ENCODE measurements at regions not wholly inside any gene's neighbourhood (a gene's known extent, or its start where the extent isn't known, plus 50 kb on each side); places are given as distances from the start of the nearest gene placed in this dataset.

DNA sequence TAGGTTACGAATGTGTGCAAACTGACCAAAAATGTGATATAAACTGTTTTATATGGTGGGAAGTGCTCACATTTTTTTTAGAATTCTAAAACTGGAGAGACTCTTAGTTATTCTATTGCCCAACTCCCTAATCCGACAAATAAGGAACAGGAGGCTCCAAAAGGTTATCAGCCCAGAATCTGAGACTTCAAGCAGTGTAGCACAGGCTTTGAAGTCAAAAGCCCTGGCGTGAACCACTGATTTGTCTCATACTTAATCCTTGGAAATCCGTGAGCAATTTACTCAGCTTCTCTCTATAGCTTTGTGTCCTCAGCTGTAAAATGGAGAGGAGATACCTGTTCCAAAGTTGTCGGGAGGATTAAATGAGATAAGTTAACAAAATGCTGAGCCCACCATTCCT is 368.8 kb upstream of the SASH1 start:
- Histone ChIP-seq H2AFZ (ENCODE audit: low read length) (no peak overlapping the region), H3K36me3 (ENCODE audit: insufficient read depth, low read length) (no peaks in the 10 kb centered on the region), H3K27me3 (ENCODE audit: insufficient read depth, low read length) (no peaks in the 10 kb centered on the region), H3K79me2 (ENCODE audit: insufficient read depth, low read length) (no peaks in the 10 kb centered on the region), H3K9me3 (ENCODE audit: low read depth, low read length) (no peaks in the 10 kb centered on the region), H3K4me1 (ENCODE audit: insufficient read depth, low read length) (peaks cover 5% of the 10 kb centered on the region), H3K4me2 (ENCODE audit: insufficient read depth, low read length) (no peak overlapping the region), H3K4me3 (ENCODE audit: insufficient read depth, low read length) (no peak overlapping the region), H3K27ac (ENCODE audit: low read depth, low read length) (no peak overlapping the region), H4K20me1 (ENCODE audit: insufficient read depth, low read length) (no peaks in the 10 kb centered on the region)
- TF ChIP-seq, protein P1, sequence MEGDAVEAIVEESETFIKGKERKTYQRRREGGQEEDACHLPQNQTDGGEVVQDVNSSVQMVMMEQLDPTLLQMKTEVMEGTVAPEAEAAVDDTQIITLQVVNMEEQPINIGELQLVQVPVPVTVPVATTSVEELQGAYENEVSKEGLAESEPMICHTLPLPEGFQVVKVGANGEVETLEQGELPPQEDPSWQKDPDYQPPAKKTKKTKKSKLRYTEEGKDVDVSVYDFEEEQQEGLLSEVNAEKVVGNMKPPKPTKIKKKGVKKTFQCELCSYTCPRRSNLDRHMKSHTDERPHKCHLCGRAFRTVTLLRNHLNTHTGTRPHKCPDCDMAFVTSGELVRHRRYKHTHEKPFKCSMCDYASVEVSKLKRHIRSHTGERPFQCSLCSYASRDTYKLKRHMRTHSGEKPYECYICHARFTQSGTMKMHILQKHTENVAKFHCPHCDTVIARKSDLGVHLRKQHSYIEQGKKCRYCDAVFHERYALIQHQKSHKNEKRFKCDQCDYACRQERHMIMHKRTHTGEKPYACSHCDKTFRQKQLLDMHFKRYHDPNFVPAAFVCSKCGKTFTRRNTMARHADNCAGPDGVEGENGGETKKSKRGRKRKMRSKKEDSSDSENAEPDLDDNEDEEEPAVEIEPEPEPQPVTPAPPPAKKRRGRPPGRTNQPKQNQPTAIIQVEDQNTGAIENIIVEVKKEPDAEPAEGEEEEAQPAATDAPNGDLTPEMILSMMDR (IDR thresholded peaks at IDR 0.05; ENCODE audit: extremely low read depth, low read depth, low read length): no peak
- DNase-seq (ENCODE audit: insufficient read length, low spot score, missing footprints): no peak

- Histone ChIP-seq H3K27ac (ENCODE audit: low read depth, low read length) (no peak overlapping the region), H3K27me3 (ENCODE audit: insufficient read depth, low read length) (no peaks in the 10 kb centered on the region), H3K4me3 (ENCODE audit: insufficient read depth, low read length) (no peak overlapping the region), H3K79me2 (ENCODE audit: insufficient read depth, low read length) (no peaks in the 10 kb centered on the region), H3K9me3 (ENCODE audit: low read depth, low read length) (no peaks in the 10 kb centered on the region), H3K4me2 (ENCODE audit: insufficient read depth, low read length) (no peak overlapping the region), H2AFZ (ENCODE audit: low read length) (no peak overlapping the region), H3K4me1 (ENCODE audit: insufficient read depth, low read length) (peaks cover 5% of the 10 kb centered on the region), H3K36me3 (ENCODE audit: insufficient read depth, low read length) (no peaks in the 10 kb centered on the region), H4K20me1 (ENCODE audit: insufficient read depth, low read length) (no peaks in the 10 kb centered on the region)
- peak; percentile 67 for DNase-seq (ENCODE audit: insufficient read length, low spot score, missing footprints)
- TF ChIP-seq, protein P1 (IDR thresholded peaks at IDR 0.05; ENCODE audit: extremely low read depth, low read depth, low read length): no peak
Observed at GRCh38 chr6:147974376-147974775, 368.3 kb upstream of the SASH1 start.

- Histone ChIP-seq H3K4me3 (ENCODE audit: insufficient read depth, low read length) (no peak overlapping the region), H3K36me3 (ENCODE audit: insufficient read depth, low read length) (no peaks in the 10 kb centered on the region), H3K79me2 (ENCODE audit: insufficient read depth, low read length) (no peaks in the 10 kb centered on the region), H3K27me3 (ENCODE audit: insufficient read depth, low read length) (no peaks in the 10 kb centered on the region), H3K9me3 (ENCODE audit: low read depth, low read length) (no peaks in the 10 kb centered on the region), H3K4me1 (ENCODE audit: insufficient read depth, low read length) (peaks cover 5% of the 10 kb centered on the region), H2AFZ (ENCODE audit: low read length) (no peak overlapping the region), H4K20me1 (ENCODE audit: insufficient read depth, low read length) (no peaks in the 10 kb centered on the region), H3K4me2 (ENCODE audit: insufficient read depth, low read length) (no peak overlapping the region), H3K27ac (ENCODE audit: low read depth, low read length) (no peak overlapping the region)
- TF ChIP-seq, protein P1 (IDR thresholded peaks at IDR 0.05; ENCODE audit: extremely low read depth, low read depth, low read length): no peak
- DNase-seq (ENCODE audit: insufficient read length, low spot score, missing footprints): no peak
Observed at GRCh38 chr6:147977851-147978465, 364.7 kb upstream of the SASH1 start.

- DNase-seq (ENCODE audit: insufficient read length, low spot score, missing footprints): no peak
- Histone ChIP-seq H3K4me2 (ENCODE audit: insufficient read depth, low read length) (no peak overlapping the region), H3K4me1 (ENCODE audit: insufficient read depth, low read length) (no peaks in the 10 kb centered on the region), H3K9me3 (ENCODE audit: low read depth, low read length) (no peaks in the 10 kb centered on the region), H3K4me3 (ENCODE audit: insufficient read depth, low read length) (no peak overlapping the region), H3K27ac (ENCODE audit: low read depth, low read length) (no peak overlapping the region), H4K20me1 (ENCODE audit: insufficient read depth, low read length) (no peaks in the 10 kb centered on the region), H3K36me3 (ENCODE audit: insufficient read depth, low read length) (no peaks in the 10 kb centered on the region), H3K27me3 (ENCODE audit: insufficient read depth, low read length) (no peaks in the 10 kb centered on the region), H2AFZ (ENCODE audit: low read length) (no peak overlapping the region), H3K79me2 (ENCODE audit: insufficient read depth, low read length) (no peaks in the 10 kb centered on the region)
- TF ChIP-seq, protein P1 (IDR thresholded peaks at IDR 0.05; ENCODE audit: extremely low read depth, low read depth, low read length): no peak
Observed at GRCh38 chr6:147979966-147980365, 362.7 kb upstream of the SASH1 start.

Data from osteoblast (primary cell).